Pancreas (tissue), 10 donors: ENCODE measurements at regions not wholly inside any gene's neighbourhood (a gene's known extent, or its start where the extent isn't known, plus 50 kb on each side); places are given as distances from the start of the nearest gene placed in this dataset.

Source experiments
- ATAC-seq, 4 donors: fragments of 200-7000 bp; cut with Tn5 transposase; one replicate each; pipeline versions ENCODE4 v1.8.0 to v1.9.1; 2020; ENCODE audit warnings: mild to moderate bottlenecking in 4 of 4, moderate library complexity in 4 of 4
- DNase-seq, 6 donors: peaks; one replicate each; pipeline ENCODE4 v3.0.0-alpha.2; 2020
- FAIRE-seq: peaks from 2 replicates; lab custom pipeline; 2012; peaks lifted over from hg19 to GRCh38; lab: Jason Lieb, UNC
- H3K27ac ChIP-seq, 4 donors: fragments of 200-600 bp; sonication (generic); 1 replicate in 3 of 4; 2 replicates in 1 of 4; pipeline versions ENCODE4 v1.5.0 to v1.8.0; 2020
- H3K27me3 ChIP-seq, 4 donors: fragments of 200-600 bp; one replicate each; pipeline ENCODE4 v1.8.0; 2021
- H3K36me3 ChIP-seq, 3 donors: fragments of 200-600 bp; sonication (generic) in 1 of 3; one replicate each; pipeline versions ENCODE4 v1.5.0 to v1.8.0; 2020 to 2021
- H3K4me1 ChIP-seq, 3 donors: fragments of 200-600 bp; one replicate each; pipeline ENCODE4 v1.8.0; 2021
- H3K4me3 ChIP-seq, 4 donors: fragments of 200-600 bp; sonication (generic) in 2 of 4; one replicate each; pipeline versions ENCODE4 v1.5.0 to v1.8.0; 2020 to 2021
- H3K9me3 ChIP-seq, 4 donors: fragments of 200-600 bp; one replicate each; pipeline ENCODE4 v1.8.0; 2021
- WGBS, 2 donors: extraction: QIAGEN DNeasy Blood & Tissue Kit; methylation state at CpG; one replicate each; pipeline ENCODE4 v1.1.7; 2013; 5-methylcytosine and 5-hydroxymethylcytosine counted together
- intact Hi-C, 3 donors: fragments of 100-400 bp; cut with DNase I; formaldehyde crosslinking; loops; one replicate each; pipeline versions ENCODE4 v1.11.1 to v1.14.2; 2022
- TF ChIP-seq, protein P1 (sequence below), 4 donors: fragments of 200-600 bp; sonication (generic) in 3 of 4; IDR thresholded peaks; one replicate each; pipeline versions ENCODE4 v1.5.0 to v1.8.0; 2021; ENCODE audit warnings: antibody characterized with exemption in 4 of 4
- donor health status: healthy with polysubstance abuse.
- donor health status: DM: no; HTN: no; CAD: no; lungs with moderate emphysema.
- donor health status: DM: no; HTN: no; CAD: no.
- donor health status: control.
- donor health status: control.
- donor health status: Bipolar disorder and iron deficiency.
- donor health status: DM: yes; HTN: yes; CAD: no.
- donor health status: DM: no; HTN: no; CAD: no.
- donor health status: DM: no; HTN: no; CAD: no.
- donor health status: DM: yes; HTN: yes; CAD: no.

DNA sequence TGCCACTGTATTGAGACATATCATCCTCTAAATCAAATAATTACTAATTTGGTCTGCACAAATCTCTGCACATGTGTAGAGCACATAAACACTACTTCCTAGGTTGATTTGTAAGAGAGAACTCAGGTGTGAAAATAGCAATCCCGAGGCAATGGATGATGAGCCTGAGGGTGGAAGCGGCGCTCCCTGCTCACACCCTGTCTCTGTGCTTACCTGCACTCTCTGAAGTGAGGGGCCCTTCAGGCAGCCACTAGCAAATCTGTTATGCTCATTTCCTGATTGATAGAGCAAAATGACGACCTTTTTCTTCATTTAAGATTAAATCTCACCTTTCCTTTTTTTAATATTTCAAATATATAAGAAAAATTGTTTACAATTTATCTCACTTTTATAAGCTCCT lies 1995.7 kb upstream of the AGA start:
- FAIRE-seq (no peak), ATAC-seq (no peak)
- TF ChIP-seq, protein P1, sequence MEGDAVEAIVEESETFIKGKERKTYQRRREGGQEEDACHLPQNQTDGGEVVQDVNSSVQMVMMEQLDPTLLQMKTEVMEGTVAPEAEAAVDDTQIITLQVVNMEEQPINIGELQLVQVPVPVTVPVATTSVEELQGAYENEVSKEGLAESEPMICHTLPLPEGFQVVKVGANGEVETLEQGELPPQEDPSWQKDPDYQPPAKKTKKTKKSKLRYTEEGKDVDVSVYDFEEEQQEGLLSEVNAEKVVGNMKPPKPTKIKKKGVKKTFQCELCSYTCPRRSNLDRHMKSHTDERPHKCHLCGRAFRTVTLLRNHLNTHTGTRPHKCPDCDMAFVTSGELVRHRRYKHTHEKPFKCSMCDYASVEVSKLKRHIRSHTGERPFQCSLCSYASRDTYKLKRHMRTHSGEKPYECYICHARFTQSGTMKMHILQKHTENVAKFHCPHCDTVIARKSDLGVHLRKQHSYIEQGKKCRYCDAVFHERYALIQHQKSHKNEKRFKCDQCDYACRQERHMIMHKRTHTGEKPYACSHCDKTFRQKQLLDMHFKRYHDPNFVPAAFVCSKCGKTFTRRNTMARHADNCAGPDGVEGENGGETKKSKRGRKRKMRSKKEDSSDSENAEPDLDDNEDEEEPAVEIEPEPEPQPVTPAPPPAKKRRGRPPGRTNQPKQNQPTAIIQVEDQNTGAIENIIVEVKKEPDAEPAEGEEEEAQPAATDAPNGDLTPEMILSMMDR (IDR thresholded peaks at IDR 0.05): no peak

DNA sequence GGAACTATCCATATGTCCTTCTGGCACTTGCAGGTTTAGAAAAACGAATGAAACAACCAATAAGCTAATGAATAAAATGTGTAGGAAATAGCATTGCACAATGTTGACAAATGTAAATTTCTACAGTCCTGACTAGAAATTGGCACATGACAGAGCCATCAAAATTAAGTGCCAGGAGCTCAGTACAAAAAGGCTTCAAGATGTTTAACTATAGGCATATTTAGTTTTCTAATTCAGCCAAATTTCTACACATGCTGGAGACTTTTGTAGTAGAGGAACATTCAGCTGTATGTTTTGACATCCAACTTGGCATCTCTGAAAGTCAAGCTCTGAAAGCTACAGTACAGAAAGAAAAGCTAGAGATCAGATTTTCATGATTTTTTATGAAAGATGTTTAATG lies 1999.4 kb upstream of the AGA start:
- Histone ChIP-seq H3K27ac (no peak overlapping the region), H3K4me3 (no peak overlapping the region), H3K36me3 (no peaks in the 10 kb centered on the region), H3K27me3 (no peaks in the 10 kb centered on the region), H3K4me1 (no peaks in the 10 kb centered on the region), H3K9me3 (no peaks in the 10 kb centered on the region)
- FAIRE-seq (no peak), ATAC-seq (no peak), DNase-seq (no peak)
- WGBS, 2 donors: 22% methylated on average over 1 of the region's 1 CpG
- TF ChIP-seq, protein P1 (IDR thresholded peaks at IDR 0.05): no peak
- intact Hi-C loops: no loop called here

More for the DNA sequence above, 1995.7 kb upstream of the AGA start:
- H3K4me3 ChIP-seq: no peak overlapping the region
- H3K9me3 ChIP-seq: no peaks in the 10 kb centered on the region
- no peaks in the 10 kb centered on the region for H3K36me3 ChIP-seq
- no peak overlapping the region for H3K27ac ChIP-seq
- WGBS, 2 donors: 53 to 68% methylated on average over 4 of the region's 4 CpGs
- no peaks in the 10 kb centered on the region for H3K27me3 ChIP-seq
- H3K4me1 ChIP-seq: no peaks in the 10 kb centered on the region
- no peak for DNase-seq
- intact Hi-C loops: no loop called here

DNA sequence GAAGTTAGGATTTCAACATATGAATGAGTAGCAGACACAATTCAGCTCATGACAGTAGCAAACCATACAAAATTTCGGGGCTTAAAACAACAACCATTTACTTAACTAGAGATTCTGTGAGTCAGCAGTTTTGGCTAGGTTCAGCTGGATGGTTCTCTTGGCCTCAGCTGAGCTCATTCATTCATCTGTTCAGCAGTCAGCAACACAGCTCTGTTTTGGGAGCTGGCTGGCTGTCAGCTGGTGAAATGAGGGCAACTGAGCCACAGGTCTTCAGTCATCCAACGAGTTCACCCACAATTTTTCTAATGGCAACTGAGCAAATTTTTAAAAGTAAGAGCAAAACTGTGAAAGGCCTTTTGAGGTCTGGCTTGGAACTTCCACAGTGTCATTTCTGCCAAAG lies 2005.1 kb upstream of the AGA start:
- H3K27me3 ChIP-seq: no peaks in the 10 kb centered on the region
- no peaks in the 10 kb centered on the region for H3K9me3 ChIP-seq
- H3K36me3 ChIP-seq: no peaks in the 10 kb centered on the region
- no peak overlapping the region for H3K4me3 ChIP-seq
- no peak overlapping the region for H3K27ac ChIP-seq
- ATAC-seq: no peak
- DNase-seq: no peak
- TF ChIP-seq, protein P1 (IDR thresholded peaks at IDR 0.05): no peak
- no peak for FAIRE-seq
- whole genome bisulfite sequencing, 2 donors: 28 to 46% methylated on average over 2 of the region's 2 CpGs
- H3K4me1 ChIP-seq: no peaks in the 10 kb centered on the region
- intact Hi-C loops: no loop called here

DNA sequence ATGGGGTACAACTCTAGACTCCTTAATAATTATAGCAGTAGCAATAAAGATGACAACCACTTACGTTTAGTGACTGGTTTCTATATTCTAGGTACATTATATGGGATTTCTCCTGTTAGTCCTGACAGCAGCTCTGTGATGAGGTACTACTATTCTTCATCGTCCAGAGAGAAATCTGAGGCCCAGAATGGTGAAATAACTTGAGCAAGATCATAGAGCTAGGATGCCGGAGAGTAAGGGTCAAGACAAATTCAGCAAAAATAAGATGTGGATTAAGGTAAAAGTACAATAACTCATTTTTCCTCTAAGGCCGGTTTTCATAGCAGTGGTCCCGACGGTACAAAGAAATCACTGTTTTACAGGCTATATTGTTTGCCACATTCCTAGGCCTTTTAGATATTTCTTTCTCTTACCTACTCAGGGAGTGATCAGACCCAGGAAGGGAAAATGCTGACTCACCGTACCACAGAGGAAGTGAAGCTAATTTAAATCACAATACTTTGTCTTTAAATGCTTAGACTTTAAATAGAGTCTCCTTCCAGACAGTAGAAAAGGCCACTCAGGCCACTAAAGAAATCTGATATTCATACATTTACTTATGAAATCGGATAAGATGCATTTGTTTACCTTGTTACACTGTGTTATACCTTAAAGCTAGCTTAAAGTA lies 2023.0 kb upstream of the AGA start:
- ATAC-seq (no peak), FAIRE-seq (no peak), DNase-seq (no peak)
- TF ChIP-seq, protein P1 (IDR thresholded peaks at IDR 0.05): no peak
- Histone ChIP-seq H3K36me3 (no peaks in the 10 kb centered on the region), H3K27me3 (no peaks in the 10 kb centered on the region), H3K4me3 (no peak overlapping the region), H3K9me3 (no peaks in the 10 kb centered on the region), H3K4me1 (no peaks in the 10 kb centered on the region), H3K27ac (no peak overlapping the region)
- 62 to 73% methylated on average over 8 of the region's 8 CpGs for WGBS, 2 donors
- intact Hi-C loops: no loop called here

DNA sequence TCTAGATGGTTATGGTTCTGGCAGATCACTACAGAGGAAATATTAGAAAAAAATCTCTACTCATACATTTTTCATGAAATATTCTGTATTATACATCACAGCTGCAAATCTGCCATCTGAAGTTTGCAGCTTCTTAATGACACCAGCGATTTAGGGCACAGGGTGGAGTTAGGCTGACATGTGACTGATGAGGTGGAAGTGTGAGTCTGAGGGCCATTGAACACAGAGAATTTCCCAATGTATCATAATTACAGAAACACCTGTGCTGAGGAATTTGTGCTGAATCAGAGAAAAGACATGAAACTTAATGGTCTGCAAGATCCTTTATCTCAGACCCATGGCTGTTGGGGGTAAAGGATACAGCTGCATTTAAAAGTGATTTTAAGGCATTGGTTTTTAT lies 2025.6 kb upstream of the AGA start:
- Histone ChIP-seq H3K9me3 (no peaks in the 10 kb centered on the region), H3K27ac (no peak overlapping the region), H3K27me3 (no peaks in the 10 kb centered on the region), H3K4me1 (no peaks in the 10 kb centered on the region), H3K4me3 (no peak overlapping the region), H3K36me3 (no peaks in the 10 kb centered on the region)
- intact Hi-C loops: no loop called here
- no peak for ATAC-seq
- FAIRE-seq: no peak
- no peak for DNase-seq
- WGBS, 2 donors: 6 to 20% methylated on average over 1 of the region's 1 CpG
- TF ChIP-seq, protein P1 (IDR thresholded peaks at IDR 0.05): no peak
